CD8-positive, alpha-beta memory T cell (primary cell): ENCODE measurements at regions not wholly inside any gene's neighbourhood (a gene's known extent, or its start where the extent isn't known, plus 50 kb on each side); places are given as distances from the start of the nearest gene placed in this dataset.

Experiments
- CTCF ChIA-PET: fragments of 350-600 bp; sonication (Branson Sonifier 250); formaldehyde crosslinking; loops from one replicate; lab custom pipeline; 2021; ENCODE audit warnings: antibody characterized with exemption; lab: Charles Lee
- POLR2A ChIA-PET: fragments of 350-600 bp; sonication (Branson Sonifier 250); formaldehyde crosslinking; loops from one replicate; lab custom pipeline; 2021; ENCODE audit warnings: antibody characterized with exemption; lab: Charles Lee
- DNase-seq, 5 donors: peaks; one replicate each; pipeline versions ENCODE4 v3.0.0 to v3.0.0-alpha.2; 2020 to 2022; ENCODE audit warnings: mixed read lengths in 1 of 5
- H3K27ac ChIP-seq: one replicate; pipeline ENCODE4 v1.7.0; 2013; ENCODE audit warnings: low read depth, mild to moderate bottlenecking, low read length, moderate library complexity
- H3K27me3 ChIP-seq: 2 replicates; pipeline ENCODE4 v1.7.0; 2013; ENCODE audit warnings: low read length, mild to moderate bottlenecking; ENCODE audit not compliant: insufficient read depth, poor library complexity, severe bottlenecking
- H3K36me3 ChIP-seq: 2 replicates; pipeline ENCODE4 v1.7.0; 2013; ENCODE audit warnings: mild to moderate bottlenecking, low read length, moderate library complexity; ENCODE audit not compliant: insufficient read depth
- H3K4me1 ChIP-seq: 2 replicates; pipeline ENCODE4 v1.7.0; 2013; ENCODE audit warnings: mild to moderate bottlenecking, low read length, moderate library complexity; ENCODE audit not compliant: insufficient read depth
- H3K4me3 ChIP-seq: 2 replicates; pipeline ENCODE4 v1.7.0; 2013; ENCODE audit warnings: mild to moderate bottlenecking, low read length
- H3K9me3 ChIP-seq: 2 replicates; pipeline ENCODE4 v1.7.0; 2013; ENCODE audit warnings: mild to moderate bottlenecking, low read length
- H3K27ac Mint-ChIP-seq, 8 donors: one replicate each; pipeline ENCODE4 v1.8.0; 2020 to 2021; ENCODE audit warnings: mixed read lengths in 8 of 8, mild to moderate bottlenecking in 6 of 8, inconsistent platforms in 3 of 8, moderate library complexity in 3 of 8
- H3K27me3 Mint-ChIP-seq, 2 donors: one replicate each; pipeline ENCODE4 v1.8.0; 2020 to 2021; ENCODE audit warnings: mixed read lengths in 2 of 2, mild to moderate bottlenecking in 1 of 2, moderate library complexity in 1 of 2
- H3K36me3 Mint-ChIP-seq, 3 donors: one replicate each; pipeline ENCODE4 v1.8.0; 2020 to 2021; ENCODE audit warnings: mixed read lengths in 3 of 3, inconsistent platforms in 1 of 3, mild to moderate bottlenecking in 1 of 3
- H3K4me1 Mint-ChIP-seq, 3 donors: one replicate each; pipeline ENCODE4 v1.8.0; 2020 to 2021; ENCODE audit warnings: mixed read lengths in 3 of 3, inconsistent platforms in 1 of 3, mild to moderate bottlenecking in 1 of 3
- H3K4me3 Mint-ChIP-seq, 7 donors: one replicate each; pipeline ENCODE4 v1.8.0; 2020 to 2021; ENCODE audit warnings: mixed read lengths in 7 of 7, mild to moderate bottlenecking in 6 of 7, moderate library complexity in 4 of 7, inconsistent platforms in 2 of 7
- H3K9me3 Mint-ChIP-seq, 5 donors: one replicate each; pipeline ENCODE4 v1.8.0; 2020 to 2022; ENCODE audit warnings: mixed read lengths in 5 of 5, mild to moderate bottlenecking in 3 of 5, moderate library complexity in 2 of 5, inconsistent platforms in 1 of 5

DNA sequence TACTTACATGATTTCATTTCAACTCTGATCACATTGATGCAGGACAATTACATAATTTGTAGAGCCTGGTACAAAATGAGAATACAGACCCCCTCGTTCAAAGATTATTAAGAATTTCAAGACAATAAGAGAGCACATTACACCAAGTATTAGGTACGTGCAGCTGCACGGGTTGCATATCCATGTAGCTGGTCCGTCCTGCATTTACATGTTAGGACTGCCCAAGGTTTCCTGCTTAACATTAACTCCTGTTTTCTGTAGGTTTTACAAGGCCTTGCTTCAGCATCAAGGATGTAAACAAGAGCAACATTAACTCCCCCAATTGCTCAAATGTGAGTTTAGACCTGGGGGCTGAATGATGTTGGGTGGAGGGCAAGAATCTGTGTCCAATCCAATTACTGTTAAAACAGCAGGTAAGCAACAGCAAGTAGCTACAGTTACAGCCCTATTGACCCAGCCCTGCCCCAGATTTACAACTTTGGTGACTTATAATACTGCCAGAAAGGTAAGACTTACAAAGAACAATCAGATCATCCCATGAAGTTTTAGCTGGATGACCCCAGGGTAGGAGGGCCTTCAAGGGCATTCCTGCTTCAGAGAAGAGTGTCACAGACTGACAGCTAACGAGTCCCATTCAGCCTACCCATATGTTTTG, 127.4 kb upstream of the PPP2R3A start:
- H3K27me3 Mint-ChIP-seq: peaks cover 4 to 6% of the 10 kb centered on the region in 2 donors
- ChIA-PET POLR2A (no interaction called here), CTCF (no interaction called here)
- H3K9me3 Mint-ChIP-seq: peaks cover 0 to 2% (median 0%) of the 10 kb centered on the region in 5 donors
- no peaks in the 10 kb centered on the region for H3K4me1 Mint-ChIP-seq
- Histone ChIP-seq H3K27ac (no peak overlapping the region), H3K36me3 (no peaks in the 10 kb centered on the region), H3K9me3 (no peaks in the 10 kb centered on the region), H3K4me1 (no peaks in the 10 kb centered on the region), H3K4me3 (no peak overlapping the region), H3K27me3 (no peaks in the 10 kb centered on the region)
- DNase-seq: no peak
- no peak overlapping the region for H3K27ac Mint-ChIP-seq
- peaks cover 0 to 2% (median 0%) of the 10 kb centered on the region in 3 donors for H3K36me3 Mint-ChIP-seq
- H3K4me3 Mint-ChIP-seq: no peak overlapping the region

DNA sequence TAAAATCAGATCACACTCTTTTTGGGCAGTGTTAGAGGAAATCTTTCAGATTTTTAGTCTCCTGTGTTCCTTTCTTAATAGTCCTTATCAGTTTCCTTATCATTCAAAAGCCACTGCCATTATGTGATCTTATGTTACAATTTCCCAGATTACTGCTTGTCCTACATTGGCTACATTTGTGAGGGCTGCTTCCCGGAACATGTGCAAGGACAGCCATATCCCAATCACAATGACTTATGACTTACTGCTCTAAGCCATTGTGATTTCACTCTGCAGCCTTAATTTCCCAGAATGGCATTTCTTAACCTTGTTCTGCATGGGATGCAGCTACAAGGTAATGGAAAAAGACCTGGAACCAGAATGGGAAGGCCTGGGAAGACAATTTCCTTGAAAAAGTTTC, 125.1 kb upstream of the PPP2R3A start:
- Histone ChIP-seq H3K36me3 (no peaks in the 10 kb centered on the region), H3K4me1 (no peaks in the 10 kb centered on the region), H3K27me3 (no peaks in the 10 kb centered on the region), H3K27ac (no peak overlapping the region), H3K9me3 (no peaks in the 10 kb centered on the region), H3K4me3 (no peak overlapping the region)
- no peak overlapping the region for H3K4me3 Mint-ChIP-seq
- ChIA-PET POLR2A (no interaction called here), CTCF (no interaction called here)
- H3K27me3 Mint-ChIP-seq: peaks cover 4 to 6% of the 10 kb centered on the region in 2 donors
- no peak overlapping the region for H3K27ac Mint-ChIP-seq
- peaks cover 0 to 2% (median 0%) of the 10 kb centered on the region in 3 donors for H3K36me3 Mint-ChIP-seq
- peaks cover 0 to 2% (median 0%) of the 10 kb centered on the region in 5 donors for H3K9me3 Mint-ChIP-seq
- DNase-seq: no peak
- H3K4me1 Mint-ChIP-seq: no peaks in the 10 kb centered on the region

DNA sequence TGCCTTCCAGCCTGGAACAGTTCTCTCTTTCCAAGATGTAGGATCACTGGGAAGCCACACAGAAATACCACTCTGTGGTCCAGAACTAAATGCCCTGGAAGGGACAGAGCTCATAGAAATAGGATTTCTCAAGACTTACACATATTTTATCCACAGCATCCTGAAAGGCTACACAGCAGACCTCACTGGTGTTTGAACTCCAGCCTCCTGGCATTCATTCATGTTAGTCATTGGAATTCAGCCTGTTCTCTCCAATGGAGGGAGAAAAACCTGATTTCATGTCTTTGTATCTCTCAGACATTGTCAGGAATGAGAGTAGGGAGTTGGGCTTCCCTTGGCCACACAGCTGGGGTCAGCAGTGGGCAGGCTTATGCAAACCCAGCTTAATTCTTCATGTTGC, 121.1 kb upstream of the PPP2R3A start:
- Histone ChIP-seq H3K9me3 (no peaks in the 10 kb centered on the region), H3K27ac (no peak overlapping the region), H3K4me1 (no peaks in the 10 kb centered on the region), H3K27me3 (no peaks in the 10 kb centered on the region), H3K4me3 (no peak overlapping the region), H3K36me3 (no peaks in the 10 kb centered on the region)
- peaks cover 0 to 6% of the 10 kb centered on the region in 2 donors for H3K27me3 Mint-ChIP-seq
- no peaks in the 10 kb centered on the region for H3K36me3 Mint-ChIP-seq
- CTCF ChIA-PET: no interaction called here
- no peaks in the 10 kb centered on the region for H3K4me1 Mint-ChIP-seq
- H3K27ac Mint-ChIP-seq: no peak overlapping the region
- POLR2A ChIA-PET: no interaction called here
- no peak for DNase-seq
- H3K4me3 Mint-ChIP-seq: no peak overlapping the region
- H3K9me3 Mint-ChIP-seq: peaks cover 0 to 2% (median 0%) of the 10 kb centered on the region in 5 donors

DNA sequence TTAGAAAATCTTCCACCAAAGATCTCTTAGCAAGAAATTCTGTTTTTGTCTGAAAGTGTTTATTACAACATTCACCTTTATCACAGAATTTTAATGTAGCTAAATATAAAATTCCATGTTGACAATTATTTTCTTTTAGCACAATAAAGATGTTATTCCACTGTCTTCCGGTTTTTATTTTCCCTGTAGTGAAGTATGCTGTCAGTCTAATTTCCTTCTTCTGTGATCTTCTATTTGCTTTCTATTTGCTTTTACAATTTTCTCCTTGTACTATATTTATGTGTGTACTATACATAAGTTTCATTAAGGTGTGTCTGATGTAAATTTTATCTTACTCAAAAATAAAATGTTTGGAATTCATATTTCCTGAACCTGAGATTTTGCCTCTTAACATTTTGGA, 117.5 kb upstream of the PPP2R3A start:
- Mint-ChIP-seq H3K4me1 (no peaks in the 10 kb centered on the region), H3K9me3 (no peaks in the 10 kb centered on the region), H3K27ac (no peak overlapping the region), H3K36me3 (no peaks in the 10 kb centered on the region), H3K4me3 (no peak overlapping the region), H3K27me3 (peaks cover 4 to 5% of the 10 kb centered on the region in 2 donors)
- H3K4me1 ChIP-seq: no peaks in the 10 kb centered on the region
- H3K27ac ChIP-seq: no peak overlapping the region
- H3K4me3 ChIP-seq: no peak overlapping the region
- ChIA-PET POLR2A (no interaction called here), CTCF (no interaction called here)
- no peaks in the 10 kb centered on the region for H3K36me3 ChIP-seq
- H3K9me3 ChIP-seq: no peaks in the 10 kb centered on the region
- H3K27me3 ChIP-seq: no peaks in the 10 kb centered on the region
- no peak for DNase-seq

DNA sequence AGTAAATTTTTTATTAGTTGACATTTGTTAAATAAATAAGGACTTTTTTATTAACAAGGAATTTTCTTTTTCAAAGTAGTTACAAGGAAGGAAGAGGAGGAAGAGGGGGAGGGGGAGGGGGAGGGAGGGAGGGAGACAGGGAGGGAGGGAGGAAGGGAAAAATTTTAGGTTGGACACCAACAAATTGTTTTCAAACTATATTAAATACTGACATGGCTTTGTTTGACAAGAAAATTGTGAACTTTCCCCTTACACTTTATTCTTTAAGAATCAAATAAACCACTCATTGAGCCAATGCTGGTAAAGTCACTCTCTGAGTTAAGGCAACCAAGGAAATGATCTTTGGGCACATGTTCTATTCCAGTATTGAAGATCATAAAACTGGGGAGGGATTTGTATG, 115.7 kb upstream of the PPP2R3A start:
- H3K9me3 ChIP-seq: no peaks in the 10 kb centered on the region
- Mint-ChIP-seq H3K4me1 (no peaks in the 10 kb centered on the region), H3K27ac (no peak overlapping the region), H3K4me3 (no peak overlapping the region), H3K36me3 (no peaks in the 10 kb centered on the region), H3K27me3 (peaks cover 4 to 6% of the 10 kb centered on the region in 2 donors), H3K9me3 (no peaks in the 10 kb centered on the region)
- no peaks in the 10 kb centered on the region for H3K36me3 ChIP-seq
- no peaks in the 10 kb centered on the region for H3K4me1 ChIP-seq
- DNase-seq: no peak
- POLR2A ChIA-PET: no interaction called here
- no peak overlapping the region for H3K27ac ChIP-seq
- H3K4me3 ChIP-seq: no peak overlapping the region
- H3K27me3 ChIP-seq: no peaks in the 10 kb centered on the region
- CTCF ChIA-PET: no interaction called here

DNA sequence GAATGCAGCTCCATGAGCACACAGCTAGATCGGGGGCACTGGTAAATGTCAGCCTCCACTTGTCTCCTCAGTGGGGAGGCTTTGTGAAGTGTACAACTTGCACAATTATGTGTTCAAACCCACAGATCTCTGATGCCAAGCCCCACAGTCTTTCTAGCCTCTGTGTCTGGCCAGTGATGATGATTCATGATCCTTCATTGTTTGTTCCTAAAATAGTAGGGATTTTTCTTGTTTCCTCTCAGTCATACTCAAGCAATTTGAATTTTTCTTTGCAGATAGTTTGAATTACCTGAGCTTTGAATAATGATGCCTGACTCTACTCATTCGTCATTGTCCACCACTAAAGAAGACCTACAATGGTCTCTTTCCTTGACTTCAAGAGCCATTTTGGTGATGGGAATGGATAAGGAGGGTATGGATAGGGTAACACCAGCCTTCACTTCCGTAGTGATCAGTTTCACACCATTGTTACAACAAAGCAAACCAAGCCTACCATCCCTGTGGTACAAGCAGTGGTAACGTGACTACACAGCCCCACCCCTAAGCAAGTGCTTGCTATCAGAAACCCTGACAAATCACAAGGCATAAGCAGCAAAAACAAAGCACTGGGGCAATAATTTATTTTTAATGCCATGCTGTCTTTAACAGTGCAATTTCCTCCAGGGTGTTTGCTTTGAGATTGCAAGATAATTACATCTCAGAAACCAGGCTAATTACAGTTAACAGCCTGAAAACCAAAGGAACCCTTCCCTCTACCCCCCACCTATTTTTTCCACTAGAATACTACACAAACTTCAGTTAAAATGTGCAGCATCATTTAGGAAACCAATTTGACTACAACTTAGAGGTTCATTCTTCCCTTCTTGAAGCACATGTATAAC, 114.1 kb upstream of the PPP2R3A start:
- no peaks in the 10 kb centered on the region for H3K9me3 Mint-ChIP-seq
- Histone ChIP-seq H3K4me1 (no peaks in the 10 kb centered on the region), H3K4me3 (no peak overlapping the region), H3K9me3 (no peaks in the 10 kb centered on the region), H3K27me3 (no peaks in the 10 kb centered on the region), H3K36me3 (no peaks in the 10 kb centered on the region), H3K27ac (no peak overlapping the region)
- no peak overlapping the region for H3K4me3 Mint-ChIP-seq
- ChIA-PET CTCF (no interaction called here), POLR2A (no interaction called here)
- no peak overlapping the region for H3K27ac Mint-ChIP-seq
- H3K4me1 Mint-ChIP-seq: no peaks in the 10 kb centered on the region
- H3K36me3 Mint-ChIP-seq: no peaks in the 10 kb centered on the region
- H3K27me3 Mint-ChIP-seq: peaks cover 4 to 6% of the 10 kb centered on the region in 2 donors
- DNase-seq: no peak

DNA sequence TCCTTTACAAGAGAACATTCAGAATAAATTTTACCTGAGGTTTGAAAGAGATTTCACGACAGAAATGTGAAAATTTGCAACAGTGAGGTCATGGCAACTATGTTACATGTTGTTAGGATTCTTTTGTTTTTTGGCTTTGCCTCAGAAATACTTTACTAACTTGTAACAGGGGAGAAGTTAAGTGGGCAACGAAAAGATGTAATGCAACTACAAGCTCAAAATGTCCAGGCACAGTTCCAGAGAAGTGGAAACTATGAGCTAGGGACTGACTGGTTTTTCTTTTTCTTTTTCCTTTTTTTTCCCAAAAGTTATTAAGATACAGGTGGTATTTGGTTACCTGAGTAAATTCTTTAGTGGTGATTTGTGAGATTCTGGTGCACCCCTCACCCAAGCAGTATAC, 111.5 kb upstream of the PPP2R3A start:
- H3K4me3 Mint-ChIP-seq: no peak overlapping the region
- CTCF ChIA-PET: no interaction called here

DNA sequence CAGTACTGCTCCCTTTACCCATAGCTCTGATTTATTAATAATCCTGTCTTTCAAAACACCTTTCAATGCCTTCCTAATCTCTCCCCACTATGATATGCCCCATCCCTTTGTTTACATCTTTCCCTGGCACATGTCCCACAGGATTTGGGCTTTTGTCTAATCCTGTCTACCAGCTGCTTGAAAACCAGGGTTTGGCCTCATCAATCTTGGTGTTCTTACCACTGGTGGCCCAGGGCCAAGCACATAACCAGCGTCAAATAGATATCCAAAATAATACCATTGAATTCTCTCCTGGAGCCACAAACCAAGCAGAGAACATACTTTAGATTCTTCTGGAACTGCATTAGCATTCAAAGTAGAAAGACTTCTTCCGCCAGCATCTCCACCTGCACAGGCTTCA, 104.8 kb upstream of the PPP2R3A start:
- Histone ChIP-seq H3K36me3 (no peaks in the 10 kb centered on the region), H3K9me3 (no peaks in the 10 kb centered on the region), H3K27ac (no peak overlapping the region), H3K4me3 (no peak overlapping the region), H3K27me3 (no peaks in the 10 kb centered on the region), H3K4me1 (no peaks in the 10 kb centered on the region)
- no peaks in the 10 kb centered on the region for H3K36me3 Mint-ChIP-seq
- POLR2A ChIA-PET: no interaction called here
- no peak for DNase-seq
- no peak overlapping the region for H3K4me3 Mint-ChIP-seq
- peaks cover 0 to 5% of the 10 kb centered on the region in 2 donors for H3K27me3 Mint-ChIP-seq
- H3K27ac Mint-ChIP-seq: no peak overlapping the region
- CTCF ChIA-PET: no interaction called here
- H3K9me3 Mint-ChIP-seq: no peaks in the 10 kb centered on the region
- H3K4me1 Mint-ChIP-seq: no peaks in the 10 kb centered on the region

More for the DNA sequence above, 111.5 kb upstream of the PPP2R3A start:
- no peaks in the 10 kb centered on the region for H3K9me3 Mint-ChIP-seq
- Histone ChIP-seq H3K36me3 (no peaks in the 10 kb centered on the region), H3K27ac (no peak overlapping the region), H3K4me1 (no peaks in the 10 kb centered on the region), H3K4me3 (no peak overlapping the region), H3K9me3 (no peaks in the 10 kb centered on the region), H3K27me3 (no peaks in the 10 kb centered on the region)
- H3K27me3 Mint-ChIP-seq: peaks cover 4 to 6% of the 10 kb centered on the region in 2 donors
- no peak for DNase-seq
- POLR2A ChIA-PET: no interaction called here
- no peaks in the 10 kb centered on the region for H3K36me3 Mint-ChIP-seq
- no peaks in the 10 kb centered on the region for H3K4me1 Mint-ChIP-seq
- no peak overlapping the region for H3K27ac Mint-ChIP-seq
